IPS-18a (cell line): ENCODE measurements at regions not wholly inside any gene's neighbourhood (a gene's known extent, or its start where the extent isn't known, plus 50 kb on each side); places are given as distances from the start of the nearest gene placed in this dataset.

Experiments used
- H3K27ac ChIP-seq: one replicate; pipeline ENCODE4 v1.5.1; 2013; ENCODE audit warnings: low read length
- H3K27me3 ChIP-seq: one replicate; pipeline ENCODE4 v1.6.1; 2013; ENCODE audit warnings: mild to moderate bottlenecking, low read length; ENCODE audit not compliant: control insufficient read depth, insufficient read depth
- H3K36me3 ChIP-seq: one replicate; pipeline ENCODE4 v1.6.1; 2013; ENCODE audit warnings: low read depth, low read length; ENCODE audit not compliant: control insufficient read depth
- H3K4me1 ChIP-seq: one replicate; pipeline ENCODE4 v1.6.1; 2013; ENCODE audit warnings: low read depth, low read length; ENCODE audit not compliant: control insufficient read depth
- H3K4me3 ChIP-seq: one replicate; pipeline ENCODE4 v1.5.1; 2013; ENCODE audit warnings: low read length
- H3K9ac ChIP-seq: one replicate; pipeline ENCODE4 v1.6.1; 2013; ENCODE audit warnings: mild to moderate bottlenecking, low read length, moderate library complexity
- H3K9me3 ChIP-seq: one replicate; pipeline ENCODE4 v1.6.1; 2013; ENCODE audit warnings: low read depth, low read length; ENCODE audit not compliant: control insufficient read depth

DNA sequence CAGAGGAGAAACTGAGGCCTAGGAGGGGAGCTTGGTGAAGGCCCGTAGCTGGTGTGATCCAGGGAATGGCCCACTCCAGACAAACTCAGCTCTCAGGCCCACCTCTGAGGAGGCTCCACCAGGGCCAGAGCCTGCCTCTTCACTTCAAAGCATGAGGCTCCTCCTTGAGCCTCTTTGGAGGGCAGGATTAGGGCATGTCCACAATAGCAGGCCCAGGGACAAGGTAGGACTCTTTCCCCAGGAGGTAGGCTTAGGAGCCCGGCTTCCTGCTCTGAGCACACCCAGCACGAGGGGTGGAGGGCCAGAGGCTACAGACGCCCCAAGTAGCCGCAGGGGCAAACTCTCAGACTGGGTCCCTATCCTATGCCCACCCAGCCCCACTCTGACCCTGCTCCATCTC, 164.6 kb upstream of the ZMIZ1 start:
- Histone ChIP-seq H3K36me3 (no peaks in the 10 kb centered on the region), H3K9ac (no peak overlapping the region), H3K4me1 (peaks cover 9% of the 10 kb centered on the region), H3K27me3 (no peaks in the 10 kb centered on the region), H3K9me3 (no peaks in the 10 kb centered on the region), H3K4me3 (no peak overlapping the region), H3K27ac (no peak overlapping the region)

DNA sequence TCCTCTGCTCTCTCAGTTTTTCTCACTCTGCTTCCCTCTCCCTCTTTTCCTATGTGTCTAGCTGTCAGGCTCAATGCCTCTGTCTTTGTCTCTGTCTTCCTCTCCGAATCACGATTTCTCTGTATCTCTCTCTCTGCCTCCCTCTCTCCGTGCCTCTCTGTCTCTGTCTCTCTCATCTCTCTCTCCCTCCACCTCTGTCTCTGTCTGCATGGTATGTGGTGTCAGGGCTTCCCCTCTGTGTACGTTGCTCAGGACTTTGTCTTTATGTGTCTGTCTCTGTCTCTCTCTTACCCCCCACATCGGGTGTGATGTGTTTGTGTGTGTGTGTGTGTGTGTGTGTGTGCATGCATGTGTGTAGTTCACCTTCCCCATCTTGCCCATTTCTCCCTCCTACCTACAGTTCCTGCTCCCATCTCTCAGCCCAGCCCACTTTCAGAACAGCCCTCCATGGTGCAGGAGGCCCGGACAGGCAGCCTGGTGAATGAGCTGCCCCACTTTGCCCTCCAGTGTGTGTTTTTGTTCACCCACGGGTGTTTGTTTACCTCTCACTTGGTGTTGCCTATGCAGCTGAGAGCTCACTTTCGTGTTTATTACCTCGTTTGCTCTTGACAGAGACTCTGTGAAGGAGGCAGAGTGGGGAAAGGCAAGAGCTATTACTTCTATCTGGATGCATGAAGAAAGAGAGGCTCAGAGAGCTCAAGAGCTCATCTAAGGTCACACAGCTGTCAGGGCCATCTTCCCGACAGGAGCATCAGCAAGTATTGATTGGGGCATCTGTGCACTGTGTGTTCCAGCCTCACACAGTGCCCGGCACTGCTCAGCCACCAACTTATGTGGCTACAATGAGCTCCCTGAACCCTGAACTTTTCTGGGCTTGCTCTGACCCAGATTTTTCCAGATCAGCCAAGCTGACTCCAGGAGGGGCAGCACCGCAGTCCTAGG, 163.5 kb upstream of the ZMIZ1 start:
- Histone ChIP-seq H3K9ac (no peak overlapping the region), H3K27me3 (no peaks in the 10 kb centered on the region), H3K4me1 (peaks cover 9% of the 10 kb centered on the region), H3K27ac (no peak overlapping the region), H3K4me3 (no peak overlapping the region), H3K9me3 (no peaks in the 10 kb centered on the region), H3K36me3 (no peaks in the 10 kb centered on the region)

DNA sequence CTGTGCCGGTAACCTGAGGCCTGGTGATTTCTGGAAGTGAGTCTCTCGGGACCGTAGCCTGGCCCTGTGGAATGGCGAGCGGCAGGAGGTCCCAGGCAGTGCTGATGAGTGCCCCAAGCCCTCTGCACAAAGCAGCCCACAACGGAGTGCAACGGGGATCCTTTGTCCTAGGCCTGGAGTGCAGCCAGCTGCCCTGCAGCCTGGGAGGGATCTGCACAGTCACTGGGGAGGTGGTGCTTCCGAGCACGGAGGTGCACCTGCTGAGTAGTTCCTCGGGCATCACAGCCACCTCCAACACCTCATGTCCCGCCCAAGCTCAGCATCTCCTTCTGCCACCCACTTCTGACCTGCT, 162.8 kb upstream of the ZMIZ1 start:
- H3K36me3 ChIP-seq, result no peaks in the 10 kb centered on the region
- H3K4me1 ChIP-seq, result peaks cover 9% of the 10 kb centered on the region
- H3K9me3 ChIP-seq, result no peaks in the 10 kb centered on the region
- H3K4me3 ChIP-seq, result no peak overlapping the region
- no peak overlapping the region for H3K9ac ChIP-seq
- H3K27me3 ChIP-seq, result no peaks in the 10 kb centered on the region
- no peak overlapping the region for H3K27ac ChIP-seq

- Histone ChIP-seq H3K9me3 (no peaks in the 10 kb centered on the region), H3K36me3 (no peaks in the 10 kb centered on the region), H3K27ac (no peak overlapping the region), H3K4me1 (peaks cover 9% of the 10 kb centered on the region), H3K9ac (no peak overlapping the region), H3K27me3 (no peaks in the 10 kb centered on the region), H3K4me3 (no peak overlapping the region)
Measured at GRCh38 chr10:78906734-78907390, 161.9 kb upstream of the ZMIZ1 start.

- no peak overlapping the region for H3K4me3 ChIP-seq
- H3K27me3 ChIP-seq, result peaks cover 2% of the 10 kb centered on the region
- H3K9ac ChIP-seq, result no peak overlapping the region
- no peaks in the 10 kb centered on the region for H3K9me3 ChIP-seq
- no peaks in the 10 kb centered on the region for H3K36me3 ChIP-seq
- peaks cover 10% of the 10 kb centered on the region for H3K4me1 ChIP-seq
- no peak overlapping the region for H3K27ac ChIP-seq
Measured at GRCh38 chr10:78907551-78908211, 161.1 kb upstream of the ZMIZ1 start.

- Histone ChIP-seq H3K27me3 (peaks cover 5% of the 10 kb centered on the region), H3K27ac (no peak overlapping the region), H3K36me3 (no peaks in the 10 kb centered on the region), H3K9me3 (no peaks in the 10 kb centered on the region), H3K4me3 (no peak overlapping the region), H3K4me1 (peaks cover 22% of the 10 kb centered on the region), H3K9ac (no peak overlapping the region)
Measured at GRCh38 chr10:78909221-78909620, 159.5 kb upstream of the ZMIZ1 start.

- Histone ChIP-seq H3K4me1 (peaks cover 30% of the 10 kb centered on the region), H3K9me3 (no peaks in the 10 kb centered on the region), H3K9ac (no peak overlapping the region), H3K27ac (no peak overlapping the region), H3K27me3 (peaks cover 5% of the 10 kb centered on the region), H3K4me3 (no peak overlapping the region), H3K36me3 (no peaks in the 10 kb centered on the region)
Measured at GRCh38 chr10:78910021-78910420, 158.7 kb upstream of the ZMIZ1 start.

GRCh38 chr10:78910476-78910875, 158.3 kb upstream of the ZMIZ1 start:
- Histone ChIP-seq H3K27ac (no peak overlapping the region), H3K4me3 (no peak overlapping the region), H3K27me3 (peaks cover 5% of the 10 kb centered on the region), H3K9ac (no peak overlapping the region), H3K36me3 (no peaks in the 10 kb centered on the region), H3K9me3 (no peaks in the 10 kb centered on the region), H3K4me1 (peaks cover 34% of the 10 kb centered on the region)

GRCh38 chr10:78910886-78911285, 157.9 kb upstream of the ZMIZ1 start:
- Histone ChIP-seq H3K9me3 (no peaks in the 10 kb centered on the region), H3K4me3 (no peak overlapping the region), H3K36me3 (no peaks in the 10 kb centered on the region), H3K27me3 (peaks cover 5% of the 10 kb centered on the region), H3K4me1 (peaks cover 36% of the 10 kb centered on the region), H3K27ac (no peak overlapping the region), H3K9ac (no peak overlapping the region)

DNA sequence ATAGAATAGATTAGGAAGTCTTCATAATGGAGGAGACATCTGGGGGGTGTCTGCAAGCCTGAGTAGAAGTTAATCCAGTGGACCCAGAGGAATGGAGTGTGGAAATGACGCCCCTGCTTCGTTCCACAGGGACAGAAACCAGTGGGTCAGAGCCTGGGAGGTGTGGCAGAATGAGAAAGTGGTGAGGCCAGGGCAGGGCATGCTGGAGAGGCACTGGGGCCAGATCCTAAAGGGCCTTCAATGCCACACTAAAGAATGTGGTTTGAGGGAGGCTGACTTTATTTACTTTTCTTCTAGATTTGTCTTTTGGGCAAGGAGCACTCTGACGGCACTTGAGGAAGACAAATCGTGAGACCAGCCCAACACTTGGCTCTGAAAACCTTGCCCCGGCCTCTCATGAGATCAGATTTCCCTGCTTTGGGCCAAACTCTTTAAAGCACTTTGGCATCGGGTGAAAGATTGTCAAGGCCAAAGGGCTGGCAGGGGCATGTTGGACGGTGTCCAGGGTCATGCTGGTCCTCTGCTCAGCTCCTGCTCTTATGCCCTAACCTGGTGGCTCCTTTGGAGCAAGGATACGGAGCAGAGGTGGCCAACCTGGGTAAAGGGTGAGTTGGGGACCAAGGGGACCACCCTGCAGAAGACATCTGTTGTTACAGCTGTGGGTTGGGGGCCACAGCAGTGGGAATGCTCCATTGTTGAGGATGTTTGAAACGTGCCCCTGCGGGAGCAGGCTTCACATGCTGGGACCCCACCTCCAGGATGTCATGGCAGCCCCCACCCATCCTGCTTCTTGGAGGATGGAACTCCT, 157.0 kb upstream of the ZMIZ1 start:
- H3K27ac ChIP-seq, result no peak overlapping the region
- H3K27me3 ChIP-seq, result peaks cover 5% of the 10 kb centered on the region
- H3K4me1 ChIP-seq, result peaks cover 38% of the 10 kb centered on the region
- no peaks in the 10 kb centered on the region for H3K9me3 ChIP-seq
- H3K36me3 ChIP-seq, result no peaks in the 10 kb centered on the region
- no peak overlapping the region for H3K4me3 ChIP-seq
- no peak overlapping the region for H3K9ac ChIP-seq
